Tibial artery (tissue), 4 donors: ENCODE measurements at regions not wholly inside any gene's neighbourhood (a gene's known extent, or its start where the extent isn't known, plus 50 kb on each side); places are given as distances from the start of the nearest gene placed in this dataset.

Experiments used
- DNase-seq, 2 donors: peaks; one replicate each; pipeline ENCODE4 v3.0.0-alpha.2; 2019
- H3K27ac ChIP-seq, 2 donors: fragments of 200-600 bp; sonication (generic) in 1 of 2; 1 replicate in 1 of 2; 2 replicates in 1 of 2; pipeline ENCODE4 v1.5.1; 2018 to 2019; ENCODE audit warnings: mild to moderate bottlenecking in 1 of 2
- H3K27me3 ChIP-seq, 2 donors: fragments of 200-600 bp; sonication (generic) in 1 of 2; one replicate each; pipeline versions ENCODE4 v1.5.1 to v1.6.0; 2016 to 2019
- H3K36me3 ChIP-seq, 3 donors: fragments of 200-600 bp; sonication (generic) in 2 of 3; one replicate each; pipeline ENCODE4 v1.5.1; 2016 to 2019; ENCODE audit warnings: mild to moderate bottlenecking in 2 of 3
- H3K4me1 ChIP-seq, 4 donors: fragments of 200-600 bp; sonication (generic) in 2 of 4; 1 replicate in 3 of 4; 2 replicates in 1 of 4; pipeline ENCODE4 v1.5.1; 2016 to 2019
- H3K4me3 ChIP-seq, 2 donors: fragments of 200-600 bp; sonication (generic) in 1 of 2; 1 replicate in 1 of 2; 2 replicates in 1 of 2; pipeline ENCODE4 v1.5.1; 2018 to 2019; ENCODE audit warnings: mild to moderate bottlenecking in 2 of 2
- H3K9me3 ChIP-seq, 3 donors: fragments of 200-600 bp; sonication (generic) in 1 of 3; one replicate each; pipeline ENCODE4 v1.5.1; 2016 to 2019
- intact Hi-C: fragments of 100-400 bp; cut with DNase I; formaldehyde crosslinking; loops from one replicate; pipeline ENCODE4 v1.15.0; 2023; ENCODE audit warnings: low total_unique reads
- TF ChIP-seq, protein P1 (sequence below), 2 experiments: fragments of 200-600 bp in 1 of 2; fragments of 450-650 bp in 1 of 2; IDR thresholded peaks; one replicate each; pipeline ENCODE4 v1.5.1; 2017 to 2019; ENCODE audit warnings: antibody characterized with exemption in 2 of 2, mild to moderate bottlenecking in 1 of 2, moderate library complexity in 1 of 2

DNA sequence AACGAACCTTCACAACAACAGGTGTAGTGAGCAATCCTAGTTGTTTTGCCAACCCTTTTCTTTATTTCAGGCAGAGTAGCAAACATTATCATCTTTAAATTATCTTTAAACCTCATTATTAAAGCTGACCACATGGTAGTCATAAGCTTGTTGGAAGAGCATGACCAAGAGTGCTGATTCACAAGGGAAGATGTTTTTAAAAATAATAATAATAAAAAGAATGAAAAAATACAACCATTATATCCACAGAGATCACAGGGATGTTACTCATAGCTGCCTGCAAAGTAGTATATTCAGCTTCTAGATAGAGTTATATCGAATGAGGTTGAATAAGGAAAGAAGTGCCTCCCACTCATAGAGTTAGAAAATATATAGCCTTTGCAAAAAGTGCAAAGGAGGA lies 101.0 kb upstream of the FLRT2 start:
- Histone ChIP-seq H3K36me3 (no peaks in the 10 kb centered on the region), H3K4me3 (no peak overlapping the region), H3K27me3 (no peaks in the 10 kb centered on the region), H3K4me1 (peaks cover 0 to 14% (median 0%) of the 10 kb centered on the region in 4 donors), H3K9me3 (no peaks in the 10 kb centered on the region), H3K27ac (no peak overlapping the region)
- DNase-seq: no peak
- TF ChIP-seq, protein P1, sequence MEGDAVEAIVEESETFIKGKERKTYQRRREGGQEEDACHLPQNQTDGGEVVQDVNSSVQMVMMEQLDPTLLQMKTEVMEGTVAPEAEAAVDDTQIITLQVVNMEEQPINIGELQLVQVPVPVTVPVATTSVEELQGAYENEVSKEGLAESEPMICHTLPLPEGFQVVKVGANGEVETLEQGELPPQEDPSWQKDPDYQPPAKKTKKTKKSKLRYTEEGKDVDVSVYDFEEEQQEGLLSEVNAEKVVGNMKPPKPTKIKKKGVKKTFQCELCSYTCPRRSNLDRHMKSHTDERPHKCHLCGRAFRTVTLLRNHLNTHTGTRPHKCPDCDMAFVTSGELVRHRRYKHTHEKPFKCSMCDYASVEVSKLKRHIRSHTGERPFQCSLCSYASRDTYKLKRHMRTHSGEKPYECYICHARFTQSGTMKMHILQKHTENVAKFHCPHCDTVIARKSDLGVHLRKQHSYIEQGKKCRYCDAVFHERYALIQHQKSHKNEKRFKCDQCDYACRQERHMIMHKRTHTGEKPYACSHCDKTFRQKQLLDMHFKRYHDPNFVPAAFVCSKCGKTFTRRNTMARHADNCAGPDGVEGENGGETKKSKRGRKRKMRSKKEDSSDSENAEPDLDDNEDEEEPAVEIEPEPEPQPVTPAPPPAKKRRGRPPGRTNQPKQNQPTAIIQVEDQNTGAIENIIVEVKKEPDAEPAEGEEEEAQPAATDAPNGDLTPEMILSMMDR (IDR thresholded peaks at IDR 0.05): no peak
- intact Hi-C loops: no loop called here

DNA sequence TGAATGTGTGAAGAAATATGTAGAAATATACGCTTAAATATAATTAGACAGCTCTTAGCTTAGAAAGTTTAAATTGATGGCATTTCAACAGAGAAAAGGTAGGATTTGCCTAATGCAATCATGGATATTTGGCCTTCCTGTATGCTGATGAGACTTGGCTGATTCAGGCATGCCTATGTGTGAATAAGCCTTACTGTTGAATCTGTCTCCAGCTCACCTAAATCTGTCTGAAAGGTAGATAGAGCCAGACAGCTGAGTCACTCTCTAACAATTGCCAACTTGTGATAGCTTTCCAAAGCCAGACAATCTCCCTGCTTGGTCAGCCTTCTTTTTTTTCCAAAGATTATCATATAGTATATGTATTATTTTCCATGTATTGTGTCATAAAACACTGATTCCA lies 92.8 kb upstream of the FLRT2 start:
- no peak for DNase-seq
- H3K27me3 ChIP-seq: no peaks in the 10 kb centered on the region

DNA sequence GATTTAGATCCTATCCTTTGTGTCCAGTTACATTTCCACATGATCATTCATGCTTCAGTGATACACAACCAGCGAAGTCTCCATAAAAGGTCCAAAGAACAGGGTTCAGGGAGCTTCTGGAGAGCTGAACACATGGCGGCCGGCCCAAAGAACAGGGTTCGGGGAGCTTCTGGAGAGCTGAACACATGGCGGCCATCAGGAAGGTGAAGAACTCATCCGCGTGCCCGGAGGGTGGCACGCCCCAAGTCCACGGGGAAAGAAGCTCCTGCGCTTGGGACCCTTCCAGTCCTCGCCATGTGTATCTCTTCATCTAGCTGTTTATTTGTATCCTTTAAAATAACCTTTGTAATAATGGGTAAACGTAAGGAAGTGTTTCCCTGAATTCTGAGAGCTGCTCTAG lies 91.9 kb upstream of the FLRT2 start:
- intact Hi-C loops: no loop called here
- no peak for DNase-seq
- H3K36me3 ChIP-seq: no peaks in the 10 kb centered on the region
- TF ChIP-seq, protein P1 (IDR thresholded peaks at IDR 0.05): no peak
- no peak overlapping the region for H3K4me3 ChIP-seq
- no peak overlapping the region for H3K27ac ChIP-seq
- H3K4me1 ChIP-seq: peaks cover 0 to 39% (median 7%) of the 10 kb centered on the region in 4 donors
- H3K9me3 ChIP-seq: no peaks in the 10 kb centered on the region
- H3K27me3 ChIP-seq: no peaks in the 10 kb centered on the region

More for the DNA sequence above, 92.8 kb upstream of the FLRT2 start:
- H3K4me1 ChIP-seq: peaks cover 0 to 38% (median 7%) of the 10 kb centered on the region in 4 donors
- TF ChIP-seq, protein P1 (IDR thresholded peaks at IDR 0.05): no peak
- H3K4me3 ChIP-seq: no peak overlapping the region
- H3K27ac ChIP-seq: no peak overlapping the region
- H3K36me3 ChIP-seq: no peaks in the 10 kb centered on the region
- intact Hi-C loops: no loop called here
- H3K9me3 ChIP-seq: no peaks in the 10 kb centered on the region

DNA sequence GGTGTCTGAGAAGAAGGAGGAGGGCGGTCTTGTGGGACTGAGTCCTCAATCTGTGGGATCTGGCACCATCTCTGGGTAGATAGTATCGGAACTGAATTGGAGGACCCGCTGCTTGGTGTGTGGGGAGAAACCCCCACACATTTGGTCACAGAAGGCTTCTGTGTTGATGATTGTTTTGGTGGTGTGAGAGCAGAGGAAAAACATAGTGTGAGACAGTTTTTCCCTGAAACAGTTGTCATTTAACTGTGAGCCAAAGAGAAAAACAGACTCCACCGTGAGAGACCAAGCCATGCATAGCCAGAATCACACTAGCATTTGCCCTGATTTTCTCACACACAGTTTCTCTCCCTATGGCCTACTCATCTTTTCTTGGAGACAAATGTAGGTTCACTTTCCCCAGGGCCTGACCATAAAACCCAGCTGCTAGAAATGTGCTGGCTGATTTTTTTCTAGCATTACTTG lies 91.4 kb upstream of the FLRT2 start:
- Histone ChIP-seq H3K4me3 (no peak overlapping the region), H3K9me3 (no peaks in the 10 kb centered on the region), H3K27me3 (no peaks in the 10 kb centered on the region), H3K4me1 (peaks cover 0 to 39% (median 7%) of the 10 kb centered on the region in 4 donors), H3K27ac (no peak overlapping the region), H3K36me3 (no peaks in the 10 kb centered on the region)
- no peak for DNase-seq
- TF ChIP-seq, protein P1 (IDR thresholded peaks at IDR 0.05): no peak
- intact Hi-C loops: no loop called here

DNA sequence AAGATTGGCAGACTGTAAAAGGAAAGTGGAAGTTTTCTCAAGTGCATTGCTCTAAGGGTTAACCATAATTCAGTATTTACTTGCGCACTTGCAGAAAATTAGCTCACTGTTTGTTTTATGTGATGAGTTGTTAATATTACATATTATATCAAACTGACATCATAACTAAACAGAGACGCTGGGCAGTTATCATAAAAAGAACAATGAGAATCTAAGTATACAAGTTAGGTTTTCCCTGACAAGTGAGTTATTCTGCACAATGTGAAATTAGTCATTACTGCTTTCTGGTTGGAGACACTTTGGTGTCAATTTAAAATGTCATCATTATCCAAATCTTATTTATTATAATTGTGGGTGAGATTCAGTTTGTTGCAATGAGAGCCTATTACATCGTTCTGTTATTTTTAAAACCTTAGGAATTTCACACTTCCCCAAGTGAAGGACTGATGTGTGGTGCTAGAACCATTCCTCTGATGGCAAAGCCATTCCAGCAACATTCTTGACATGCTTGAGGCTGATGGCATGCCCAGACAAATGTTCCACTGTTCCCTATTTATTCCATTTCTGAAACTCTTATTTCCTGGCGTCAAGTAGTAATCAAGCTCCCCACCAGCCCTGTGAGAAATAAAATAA lies 90.1 kb upstream of the FLRT2 start:
- TF ChIP-seq, protein P1 (IDR thresholded peaks at IDR 0.05): no peak
- H3K36me3 ChIP-seq: no peaks in the 10 kb centered on the region
- no peak for DNase-seq
- no peaks in the 10 kb centered on the region for H3K9me3 ChIP-seq
- peaks cover 0 to 39% (median 7%) of the 10 kb centered on the region in 4 donors for H3K4me1 ChIP-seq
- no peak overlapping the region for H3K4me3 ChIP-seq
- H3K27ac ChIP-seq: peak overlapping the region in 1 of 2 donors; percentile 52
- H3K27me3 ChIP-seq: no peaks in the 10 kb centered on the region
- intact Hi-C loops: no loop called here
